ENCODE measurements at regions not wholly inside any gene's neighbourhood (a gene's known extent, or its start where the extent isn't known, plus 50 kb on each side); places are given as distances from the start of the nearest gene placed in this dataset.

- TF ChIP-seq E2F4 (IDR thresholded peaks at IDR 0.05; ENCODE audit: low read depth, low read length) (no peak), ELK1 (IDR thresholded peaks at IDR 0.05; ENCODE audit: low read depth, low read length) (no peak), BCLAF1 (IDR thresholded peaks at IDR 0.05) (no peak), BACH1 (IDR thresholded peaks at IDR 0.05; ENCODE audit: borderline replicate concordance) (no peak), HDAC2 (IDR thresholded peaks at IDR 0.05) (no peak)
These were observed 103.4 kb upstream of the TIAM1 start for GRCh38 chr21:31447505-31447904.
